HG02759 (cell line): ENCODE measurements at regions not wholly inside any gene's neighbourhood (a gene's known extent, or its start where the extent isn't known, plus 50 kb on each side); places are given as distances from the start of the nearest gene placed in this dataset.
"Not testable (repeated sequence)": the region's sequence is repeated elsewhere in the genome, so short reads cannot be mapped to it uniquely, and the experiment has no call there.

Experiments used
- ATAC-seq: cut with Tn5 transposase; IDR thresholded peaks from one replicate; pipeline ENCODE4 v1.9.1; 2021; ENCODE audit warnings: mild to moderate bottlenecking, moderate library complexity; ENCODE audit not compliant: unreplicated experiment

- ATAC-seq = no peak
Observed at GRCh38 chr5:125913200-125913599, 510.0 kb upstream of the GRAMD2B start.

DNA sequence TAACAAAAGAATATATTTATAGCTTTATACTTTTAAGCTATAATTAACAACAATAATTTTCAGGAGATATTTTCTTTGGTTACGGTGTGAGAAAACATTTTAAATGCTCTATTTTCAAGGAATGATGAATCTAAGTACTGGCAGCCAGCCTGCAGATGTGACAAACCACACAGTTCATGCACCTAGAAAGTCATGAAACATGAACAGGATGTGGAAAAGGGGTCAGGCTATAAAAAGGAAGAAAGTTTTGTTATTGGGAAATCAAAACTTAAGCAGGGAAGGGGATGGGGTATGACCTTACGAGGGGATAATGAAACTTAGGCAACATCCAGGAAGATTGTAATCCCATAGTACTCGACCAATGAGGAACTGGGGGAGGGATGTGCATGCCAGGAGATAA lies 508.7 kb upstream of the GRAMD2B start:
- ATAC-seq = no peak

GRCh38 chr5:125923958-125924357 lies 499.3 kb upstream of the GRAMD2B start:
- not testable (repeated sequence) for ATAC-seq

- ATAC-seq = no peak
Observed at GRCh38 chr5:125926172-125926571, 497.0 kb upstream of the GRAMD2B start.

DNA sequence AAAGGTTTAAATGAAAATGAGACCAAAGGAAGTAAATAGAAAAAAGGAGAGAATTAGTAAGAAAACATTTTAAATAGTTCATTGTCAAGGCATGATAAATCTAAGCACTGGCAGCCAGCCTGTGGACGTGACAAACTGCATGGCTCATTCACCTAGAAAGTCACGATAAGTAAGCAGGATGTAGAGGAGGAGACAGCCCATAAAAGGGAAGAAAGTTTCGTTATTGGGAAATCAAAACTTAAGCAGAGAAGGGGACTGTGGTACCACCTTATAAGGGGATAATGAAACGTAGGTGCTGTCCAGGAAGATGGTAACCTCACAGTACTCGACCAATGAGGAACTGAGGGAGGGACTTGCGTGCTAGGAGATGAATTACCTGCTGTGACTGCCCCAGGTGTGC lies 494.5 kb upstream of the GRAMD2B start:
- no peak for ATAC-seq

DNA sequence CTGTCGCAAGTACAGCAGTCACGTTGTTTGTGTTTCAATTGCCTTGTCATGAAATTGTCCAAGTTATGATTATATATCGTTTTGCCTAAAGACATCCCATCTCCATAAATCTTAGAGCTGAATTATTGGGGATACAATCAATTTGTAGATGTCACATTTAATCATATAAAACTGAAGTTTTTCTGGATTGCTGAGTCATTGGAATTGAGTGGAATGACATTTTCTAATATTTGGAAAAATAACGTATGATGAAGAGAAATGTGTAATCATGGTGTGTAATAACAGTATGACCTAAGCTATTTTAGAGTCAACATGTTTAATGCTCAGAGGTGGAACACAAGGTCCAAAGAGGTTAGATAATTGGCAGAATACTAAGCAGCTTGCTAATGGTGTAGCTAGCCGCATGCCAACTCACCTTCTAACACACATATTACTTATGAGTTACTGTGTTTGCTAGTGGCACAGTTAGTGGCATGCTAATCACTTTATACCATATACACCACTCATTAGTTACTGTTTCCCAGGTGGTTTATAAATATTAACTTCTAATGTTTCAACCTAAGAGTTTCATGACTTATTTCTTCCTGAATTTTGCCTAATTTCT lies 473.1 kb upstream of the GRAMD2B start:
- ATAC-seq = no peak

GRCh38 chr5:125961150-125961549 lies 462.1 kb upstream of the GRAMD2B start:
- ATAC-seq = peak; percentile 99

GRCh38 chr5:125965577-125965976 lies 457.6 kb upstream of the GRAMD2B start:
- no peak for ATAC-seq

DNA sequence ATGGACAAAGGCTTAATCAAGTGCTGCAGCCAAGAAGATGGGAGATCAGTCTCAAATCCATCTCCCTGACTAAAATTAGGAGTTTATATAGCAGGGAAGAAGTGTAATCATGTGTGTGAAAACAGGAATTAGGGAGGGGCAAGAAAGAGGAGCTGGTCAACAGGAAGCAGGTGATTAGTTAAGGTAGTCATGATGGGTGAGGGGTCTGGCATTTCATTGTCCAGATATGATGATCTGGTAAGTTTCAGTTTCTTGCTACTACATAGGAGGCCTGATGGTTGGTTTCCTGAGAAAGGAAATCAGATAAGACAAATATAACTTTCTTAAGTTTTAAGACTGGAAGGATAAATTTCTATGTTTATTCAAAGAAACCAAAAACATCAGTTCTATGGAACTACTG lies 455.6 kb upstream of the GRAMD2B start:
- ATAC-seq = no peak

DNA sequence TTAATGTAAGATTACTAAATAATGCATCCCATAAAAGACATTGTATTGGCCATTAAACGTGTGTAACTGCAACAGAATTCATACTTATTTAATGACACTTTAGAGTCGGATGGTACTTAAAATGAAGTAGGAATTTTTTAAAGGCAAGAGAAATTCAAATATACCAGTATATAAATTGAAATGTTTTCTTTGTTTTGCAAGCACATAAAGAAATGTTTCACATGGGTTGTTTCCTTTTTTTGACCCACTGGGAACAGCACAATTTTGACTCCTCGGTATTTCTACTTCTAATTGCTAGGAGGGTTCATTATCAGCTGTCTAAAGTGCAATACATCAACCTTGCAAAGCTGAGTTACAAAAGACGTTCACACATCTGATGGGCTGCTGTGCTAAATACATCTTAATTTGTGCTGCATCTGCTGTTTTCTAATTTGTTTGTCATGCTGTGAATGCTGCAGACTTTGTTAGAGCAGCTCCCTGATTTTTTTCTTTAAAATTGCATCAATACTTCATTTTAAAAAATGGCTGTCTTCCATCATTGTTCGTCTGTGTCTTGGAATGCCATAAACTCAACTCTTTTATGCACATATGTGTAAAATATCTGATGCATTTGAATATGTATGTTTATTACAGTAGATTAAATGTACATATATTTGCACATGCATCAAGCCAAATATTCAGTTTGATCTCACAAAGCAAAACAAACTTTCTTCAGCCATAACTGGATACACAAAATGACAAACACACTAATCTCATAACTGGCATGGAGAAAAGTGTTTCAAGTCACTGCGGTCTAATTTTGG lies 454.0 kb upstream of the GRAMD2B start:
- ATAC-seq = no peak

GRCh38 chr5:125969814-125970171 lies 453.4 kb upstream of the GRAMD2B start:
- no peak for ATAC-seq

DNA sequence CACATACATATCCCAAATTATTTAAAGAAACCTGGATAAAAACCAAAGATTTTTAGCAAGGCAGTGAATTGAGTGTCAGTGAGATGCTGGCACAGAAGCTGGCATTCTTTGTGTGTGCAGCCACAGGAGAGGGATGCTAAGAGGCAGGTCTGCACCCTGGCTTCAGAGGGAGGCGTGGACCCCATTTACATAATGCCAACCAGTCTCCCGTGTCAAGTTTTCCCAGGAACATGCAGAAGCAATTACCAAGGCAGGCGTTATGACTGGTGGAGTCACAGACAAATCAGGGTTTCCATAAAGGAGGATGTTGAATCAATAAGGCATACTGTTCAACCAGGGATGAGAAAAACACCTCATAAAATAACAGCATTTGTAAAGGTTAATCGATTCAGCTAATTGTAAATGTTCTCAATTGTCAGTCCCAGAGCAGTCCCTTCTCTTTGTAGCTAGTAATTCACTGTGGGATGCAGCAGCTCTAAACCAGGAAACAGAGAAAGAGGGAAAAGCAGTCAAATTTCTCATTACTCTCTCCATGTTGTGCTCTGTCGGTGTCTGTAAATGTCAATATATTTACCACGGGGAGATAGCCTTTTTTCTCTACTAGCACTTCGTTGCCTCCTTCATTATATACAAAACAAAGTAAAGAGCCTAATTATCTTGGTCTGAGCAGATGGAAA lies 452.4 kb upstream of the GRAMD2B start:
- ATAC-seq = no peak

DNA sequence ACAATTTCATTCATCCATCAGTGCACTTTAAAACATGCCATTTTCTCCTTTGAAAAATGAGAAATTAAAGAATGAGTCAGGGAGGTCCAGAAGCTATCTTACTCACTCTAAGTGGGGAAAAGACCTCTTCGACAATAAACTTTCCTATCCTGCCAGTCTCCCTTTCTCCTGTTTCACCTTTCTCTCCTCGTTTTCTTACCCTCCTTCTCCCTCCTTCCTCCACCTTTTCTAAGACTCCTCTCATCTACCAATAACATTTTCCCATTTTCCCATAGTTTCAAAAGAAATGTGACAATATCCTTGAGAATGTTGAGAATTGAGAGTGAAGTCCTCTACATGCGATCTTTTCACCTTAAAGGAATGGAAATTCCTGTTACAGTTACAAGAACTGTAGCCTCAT lies 450.5 kb upstream of the GRAMD2B start:
- no peak for ATAC-seq

DNA sequence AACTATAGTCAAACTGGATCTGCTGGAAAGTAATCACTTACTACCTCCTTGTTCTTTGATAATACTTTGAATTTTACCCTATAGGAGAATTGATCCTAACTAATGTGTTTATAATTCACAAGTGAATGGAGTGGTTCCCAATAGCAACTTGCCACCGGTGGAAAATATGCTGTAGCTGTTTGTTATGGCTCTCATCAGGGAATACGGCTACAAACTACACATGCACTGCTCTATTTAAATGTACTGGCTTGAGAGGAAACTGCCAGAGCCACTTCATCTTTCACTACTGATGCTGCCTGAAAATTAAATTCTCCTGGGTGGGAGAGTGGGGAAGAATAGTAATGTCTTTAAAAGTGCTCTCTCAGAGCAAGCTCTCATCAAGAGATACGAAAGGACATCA lies 448.5 kb upstream of the GRAMD2B start:
- no peak for ATAC-seq

GRCh38 chr5:125976421-125977000 lies 446.7 kb upstream of the GRAMD2B start:
- ATAC-seq = no peak

GRCh38 chr5:125978015-125978414 lies 445.2 kb upstream of the GRAMD2B start:
- no peak for ATAC-seq

- ATAC-seq = no peak
Observed at GRCh38 chr5:125979636-125980035, 443.6 kb upstream of the GRAMD2B start.

- ATAC-seq = no peak
Observed at GRCh38 chr5:125981016-125981415, 442.2 kb upstream of the GRAMD2B start.

DNA sequence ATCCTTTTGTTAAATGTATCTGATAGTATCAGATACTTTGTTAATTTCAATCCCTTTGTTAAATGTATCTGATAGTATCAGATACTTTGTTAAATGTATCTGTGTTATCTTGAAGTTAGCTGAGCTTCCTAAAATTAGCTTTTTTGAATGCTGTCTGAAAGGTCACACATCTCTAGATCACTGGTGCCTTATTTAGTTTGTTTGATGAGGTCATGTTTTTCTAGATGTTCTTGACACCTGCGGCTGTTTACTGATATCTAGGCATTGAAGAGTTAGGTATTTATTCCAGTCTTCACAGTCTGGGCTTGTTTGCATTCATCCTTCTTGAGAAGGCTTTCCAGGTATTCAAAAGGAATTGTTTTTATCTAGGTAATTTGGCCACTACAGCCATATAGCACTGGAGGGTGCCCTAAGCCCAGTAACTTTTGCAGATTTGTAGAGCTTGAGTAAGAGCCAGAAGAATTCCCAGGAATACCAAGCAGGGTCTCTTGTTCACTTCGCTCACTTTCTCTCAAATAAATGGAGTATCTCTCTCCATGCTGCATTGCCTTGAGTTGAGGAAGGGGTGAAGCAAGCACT lies 435.4 kb upstream of the GRAMD2B start:
- ATAC-seq = no peak

DNA sequence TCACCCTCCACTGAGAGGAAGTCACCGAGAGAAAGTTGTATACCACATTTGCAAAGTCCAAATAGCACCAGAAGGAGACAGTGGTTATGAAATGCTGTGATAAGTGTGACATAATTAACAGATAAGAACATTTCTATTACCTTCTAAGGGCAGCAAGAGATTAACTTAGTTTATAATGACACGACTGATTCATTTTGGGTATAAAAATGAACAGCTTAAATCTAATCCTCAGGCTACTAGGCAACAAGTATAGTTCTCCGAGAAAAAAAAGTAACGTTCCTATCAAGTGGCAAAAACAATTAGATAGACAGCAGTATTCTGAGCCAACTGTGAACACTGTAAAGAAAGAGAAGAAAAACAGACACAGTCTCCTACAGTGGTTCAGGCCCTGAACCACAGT lies 431.2 kb upstream of the GRAMD2B start:
- no peak for ATAC-seq

DNA sequence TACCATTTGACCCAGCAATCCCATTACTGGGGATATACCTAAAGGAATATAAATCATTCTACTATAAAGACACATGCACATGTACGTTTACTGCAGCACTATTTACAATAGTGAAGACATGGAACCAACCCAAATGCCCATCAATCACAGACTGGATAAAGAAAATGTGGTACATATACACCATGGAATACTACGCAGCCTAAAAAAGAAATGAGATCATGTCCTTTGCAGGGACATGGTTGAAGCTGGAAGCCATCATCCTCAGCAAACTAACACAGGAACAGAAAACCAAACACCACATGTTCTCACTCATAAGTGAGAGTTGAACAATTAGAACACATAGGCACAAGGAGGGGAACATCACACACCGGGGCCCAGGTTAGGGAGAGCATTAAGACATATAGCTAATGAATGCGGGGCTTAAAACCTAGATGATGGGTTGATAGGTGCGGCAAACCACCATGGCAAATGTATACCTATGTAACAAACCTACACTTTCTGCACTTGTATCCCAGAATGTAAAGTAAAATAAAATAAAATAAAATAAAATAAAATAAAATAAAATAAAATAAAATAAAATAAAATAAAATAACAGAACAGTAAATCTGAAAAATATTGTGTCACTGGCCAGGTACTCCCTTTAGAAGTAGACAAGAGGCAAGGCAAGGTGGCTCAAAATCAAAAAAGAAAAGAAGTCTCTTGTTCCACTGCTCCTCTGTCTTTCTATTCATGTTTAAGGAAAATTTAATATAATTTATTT lies 423.8 kb upstream of the GRAMD2B start:
- not testable (repeated sequence) for ATAC-seq
